ENCODE measurements at regions not wholly inside any gene's neighbourhood (a gene's known extent, or its start where the extent isn't known, plus 50 kb on each side); places are given as distances from the start of the nearest gene placed in this dataset.

DNA sequence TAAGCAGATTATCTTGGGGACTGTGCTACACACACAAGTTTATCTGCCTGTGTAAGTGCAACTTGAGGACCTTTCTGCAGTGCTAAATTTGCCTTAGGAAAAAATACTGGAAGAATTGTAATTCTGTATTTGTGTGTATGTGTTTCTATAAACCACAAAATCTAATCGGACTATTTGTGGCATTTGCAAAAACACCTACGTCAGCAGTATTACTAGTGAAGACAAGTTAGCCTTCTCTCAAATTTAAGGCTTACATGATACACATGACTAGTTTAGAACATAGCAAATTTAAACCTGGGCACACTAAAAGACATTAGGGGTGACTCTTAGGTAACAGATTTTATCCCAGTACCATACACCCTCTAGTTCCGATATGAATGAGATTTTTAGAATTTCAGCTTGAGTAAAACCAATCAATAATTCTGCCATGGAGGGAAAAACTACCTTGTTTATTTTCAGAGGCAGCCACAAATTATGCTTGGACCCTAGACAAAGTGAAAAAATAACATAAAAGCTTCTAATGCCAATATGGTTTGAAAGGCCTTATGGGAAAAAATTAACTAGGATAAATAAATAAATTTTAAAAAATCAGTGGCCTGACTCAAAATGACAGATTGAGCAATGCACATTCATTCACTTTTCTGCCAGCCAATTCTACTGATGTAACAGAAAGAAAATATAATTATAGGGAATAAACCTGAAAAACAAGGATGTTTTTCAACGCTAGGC, 176.4 kb downstream of the SNCA start:
- TF ChIP-seq, protein P1, sequence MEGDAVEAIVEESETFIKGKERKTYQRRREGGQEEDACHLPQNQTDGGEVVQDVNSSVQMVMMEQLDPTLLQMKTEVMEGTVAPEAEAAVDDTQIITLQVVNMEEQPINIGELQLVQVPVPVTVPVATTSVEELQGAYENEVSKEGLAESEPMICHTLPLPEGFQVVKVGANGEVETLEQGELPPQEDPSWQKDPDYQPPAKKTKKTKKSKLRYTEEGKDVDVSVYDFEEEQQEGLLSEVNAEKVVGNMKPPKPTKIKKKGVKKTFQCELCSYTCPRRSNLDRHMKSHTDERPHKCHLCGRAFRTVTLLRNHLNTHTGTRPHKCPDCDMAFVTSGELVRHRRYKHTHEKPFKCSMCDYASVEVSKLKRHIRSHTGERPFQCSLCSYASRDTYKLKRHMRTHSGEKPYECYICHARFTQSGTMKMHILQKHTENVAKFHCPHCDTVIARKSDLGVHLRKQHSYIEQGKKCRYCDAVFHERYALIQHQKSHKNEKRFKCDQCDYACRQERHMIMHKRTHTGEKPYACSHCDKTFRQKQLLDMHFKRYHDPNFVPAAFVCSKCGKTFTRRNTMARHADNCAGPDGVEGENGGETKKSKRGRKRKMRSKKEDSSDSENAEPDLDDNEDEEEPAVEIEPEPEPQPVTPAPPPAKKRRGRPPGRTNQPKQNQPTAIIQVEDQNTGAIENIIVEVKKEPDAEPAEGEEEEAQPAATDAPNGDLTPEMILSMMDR (IDR thresholded peaks at IDR 0.05), result no peak
- no peak for TF ChIP-seq POLR2A (IDR thresholded peaks at IDR 0.05)
